ENCODE measurements at regions not wholly inside any gene's neighbourhood (a gene's known extent, or its start where the extent isn't known, plus 50 kb on each side); places are given as distances from the start of the nearest gene placed in this dataset.

DNA sequence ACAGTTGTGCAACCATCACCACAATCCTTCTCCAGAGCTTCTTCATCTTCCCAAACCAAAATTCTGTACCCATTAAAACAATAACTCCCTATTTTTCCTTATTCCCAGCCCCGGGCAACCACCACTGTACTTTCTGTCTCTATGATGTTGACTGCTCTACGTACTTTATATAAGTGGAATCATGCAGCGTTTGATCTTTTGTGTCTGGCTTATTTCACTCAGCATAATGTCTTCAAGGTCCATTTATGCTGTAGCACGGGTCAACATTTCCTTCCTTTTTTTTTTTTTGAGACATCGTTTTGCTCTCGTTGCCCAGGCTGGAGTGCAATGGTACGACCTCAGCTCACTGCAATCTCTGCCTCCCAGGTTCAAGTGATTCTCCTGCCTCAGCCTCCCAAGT is 162.7 kb upstream of the GSC start (continued):
- TF ChIP-seq, protein P1, sequence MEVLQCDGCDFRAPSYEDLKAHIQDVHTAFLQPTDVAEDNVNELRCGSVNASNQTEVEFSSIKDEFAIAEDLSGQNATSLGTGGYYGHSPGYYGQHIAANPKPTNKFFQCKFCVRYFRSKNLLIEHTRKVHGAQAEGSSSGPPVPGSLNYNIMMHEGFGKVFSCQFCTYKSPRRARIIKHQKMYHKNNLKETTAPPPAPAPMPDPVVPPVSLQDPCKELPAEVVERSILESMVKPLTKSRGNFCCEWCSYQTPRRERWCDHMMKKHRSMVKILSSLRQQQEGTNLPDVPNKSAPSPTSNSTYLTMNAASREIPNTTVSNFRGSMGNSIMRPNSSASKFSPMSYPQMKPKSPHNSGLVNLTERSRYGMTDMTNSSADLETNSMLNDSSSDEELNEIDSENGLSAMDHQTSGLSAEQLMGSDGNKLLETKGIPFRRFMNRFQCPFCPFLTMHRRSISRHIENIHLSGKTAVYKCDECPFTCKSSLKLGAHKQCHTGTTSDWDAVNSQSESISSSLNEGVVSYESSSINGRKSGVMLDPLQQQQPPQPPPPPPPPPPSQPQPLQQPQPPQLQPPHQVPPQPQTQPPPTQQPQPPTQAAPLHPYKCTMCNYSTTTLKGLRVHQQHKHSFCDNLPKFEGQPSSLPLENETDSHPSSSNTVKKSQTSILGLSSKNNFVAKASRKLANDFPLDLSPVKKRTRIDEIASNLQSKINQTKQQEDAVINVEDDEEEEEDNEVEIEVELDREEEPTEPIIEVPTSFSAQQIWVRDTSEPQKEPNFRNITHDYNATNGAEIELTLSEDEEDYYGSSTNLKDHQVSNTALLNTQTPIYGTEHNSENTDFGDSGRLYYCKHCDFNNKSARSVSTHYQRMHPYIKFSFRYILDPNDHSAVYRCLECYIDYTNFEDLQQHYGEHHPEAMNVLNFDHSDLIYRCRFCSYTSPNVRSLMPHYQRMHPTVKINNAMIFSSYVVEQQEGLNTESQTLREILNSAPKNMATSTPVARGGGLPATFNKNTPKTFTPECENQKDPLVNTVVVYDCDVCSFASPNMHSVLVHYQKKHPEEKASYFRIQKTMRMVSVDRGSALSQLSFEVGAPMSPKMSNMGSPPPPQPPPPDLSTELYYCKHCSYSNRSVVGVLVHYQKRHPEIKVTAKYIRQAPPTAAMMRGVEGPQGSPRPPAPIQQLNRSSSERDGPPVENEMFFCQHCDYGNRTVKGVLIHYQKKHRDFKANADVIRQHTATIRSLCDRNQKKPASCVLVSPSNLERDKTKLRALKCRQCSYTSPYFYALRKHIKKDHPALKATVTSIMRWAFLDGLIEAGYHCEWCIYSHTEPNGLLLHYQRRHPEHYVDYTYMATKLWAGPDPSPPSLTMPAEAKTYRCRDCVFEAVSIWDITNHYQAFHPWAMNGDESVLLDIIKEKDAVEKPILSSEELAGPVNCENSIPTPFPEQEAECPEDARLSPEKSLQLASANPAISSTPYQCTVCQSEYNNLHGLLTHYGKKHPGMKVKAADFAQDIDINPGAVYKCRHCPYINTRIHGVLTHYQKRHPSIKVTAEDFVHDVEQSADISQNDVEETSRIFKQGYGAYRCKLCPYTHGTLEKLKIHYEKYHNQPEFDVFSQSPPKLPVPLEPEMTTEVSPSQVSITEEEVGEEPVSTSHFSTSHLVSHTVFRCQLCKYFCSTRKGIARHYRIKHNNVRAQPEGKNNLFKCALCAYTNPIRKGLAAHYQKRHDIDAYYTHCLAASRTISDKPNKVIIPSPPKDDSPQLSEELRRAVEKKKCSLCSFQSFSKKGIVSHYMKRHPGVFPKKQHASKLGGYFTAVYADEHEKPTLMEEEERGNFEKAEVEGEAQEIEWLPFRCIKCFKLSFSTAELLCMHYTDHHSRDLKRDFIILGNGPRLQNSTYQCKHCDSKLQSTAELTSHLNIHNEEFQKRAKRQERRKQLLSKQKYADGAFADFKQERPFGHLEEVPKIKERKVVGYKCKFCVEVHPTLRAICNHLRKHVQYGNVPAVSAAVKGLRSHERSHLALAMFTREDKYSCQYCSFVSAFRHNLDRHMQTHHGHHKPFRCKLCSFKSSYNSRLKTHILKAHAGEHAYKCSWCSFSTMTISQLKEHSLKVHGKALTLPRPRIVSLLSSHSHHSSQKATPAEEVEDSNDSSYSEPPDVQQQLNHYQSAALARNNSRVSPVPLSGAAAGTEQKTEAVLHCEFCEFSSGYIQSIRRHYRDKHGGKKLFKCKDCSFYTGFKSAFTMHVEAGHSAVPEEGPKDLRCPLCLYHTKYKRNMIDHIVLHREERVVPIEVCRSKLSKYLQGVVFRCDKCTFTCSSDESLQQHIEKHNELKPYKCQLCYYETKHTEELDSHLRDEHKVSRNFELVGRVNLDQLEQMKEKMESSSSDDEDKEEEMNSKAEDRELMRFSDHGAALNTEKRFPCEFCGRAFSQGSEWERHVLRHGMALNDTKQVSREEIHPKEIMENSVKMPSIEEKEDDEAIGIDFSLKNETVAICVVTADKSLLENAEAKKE (CRISPR knock-in tag; IDR thresholded peaks at IDR 0.05): no peak
- TF ChIP-seq ZNF114 (CRISPR knock-in tag; IDR thresholded peaks at IDR 0.05) (no peak), JUNB (IDR thresholded peaks at IDR 0.05; ENCODE audit: unreplicated experiment) (no peak), EZH2phosphoT487 (IDR thresholded peaks at IDR 0.05; ENCODE audit: unreplicated experiment) (no peak), CREB1 (CRISPR knock-in tag; IDR thresholded peaks at IDR 0.05; ENCODE audit: low read depth) (no peak)

GRCh38 chr14:94930690-94931089 is 160.8 kb upstream of the GSC start:
- no peak for DNase-seq (ENCODE audit: low spot score)
- Mint-ChIP-seq H3K27ac (no peak overlapping the region), H3K27me3 (ENCODE audit: insufficient read depth, low read depth, poor library complexity) (peaks cover under 1% of the 10 kb centered on the region), H3K4me1 (no peaks in the 10 kb centered on the region; the same call in 2 of the 3 replicates), H3K36me3 (ENCODE audit: low read depth) (no peaks in the 10 kb centered on the region), H3K4me3 (no peak overlapping the region), H3K9me3 (no peaks in the 10 kb centered on the region)
- Histone ChIP-seq H3K4me3 (no peak overlapping the region), H2AFZ (no peak overlapping the region), H3K4me2 (no peak overlapping the region), H3K27me3 (ENCODE audit: insufficient read depth) (no peaks in the 10 kb centered on the region), H3K4me1 (ENCODE audit: insufficient read depth) (no peaks in the 10 kb centered on the region), H3K9me2 (ENCODE audit: insufficient read depth) (no peaks in the 10 kb centered on the region), H3K79me2 (replicated peaks; ENCODE audit: insufficient read depth) (no peaks in the 10 kb centered on the region), H4K20me1 (replicated peaks; ENCODE audit: insufficient read depth) (no peaks in the 10 kb centered on the region), H3K27ac (ENCODE audit: low read depth) (no peak overlapping the region), H3K36me3 (ENCODE audit: insufficient read depth) (no peaks in the 10 kb centered on the region), H3F3A (replicated peaks; ENCODE audit: low read depth) (no peaks in the 10 kb centered on the region)
- ATAC-seq: no peak
- no peak for TF ChIP-seq CTCF (conservative IDR thresholded peaks at IDR 0.05; ENCODE audit: low read depth in 2 of 2)
- TF ChIP-seq POLR2AphosphoS5 (IDR thresholded peaks at IDR 0.05; ENCODE audit: low read depth): no peak
- TF ChIP-seq CREB1 (CRISPR knock-in tag; IDR thresholded peaks at IDR 0.05; ENCODE audit: low read depth): no peak
- no peak for TF ChIP-seq ZNF331 (CRISPR knock-in tag; IDR thresholded peaks at IDR 0.05; ENCODE audit: low read depth)
- TF ChIP-seq JUNB (IDR thresholded peaks at IDR 0.05; ENCODE audit: unreplicated experiment): no peak
- TF ChIP-seq REST (IDR thresholded peaks at IDR 0.05; ENCODE audit: unreplicated experiment): no peak
- no peak for TF ChIP-seq STAT1 (IDR thresholded peaks at IDR 0.05; ENCODE audit: unreplicated experiment)
